Upper lobe of left lung (tissue), 4 donors: ENCODE measurements at regions not wholly inside any gene's neighbourhood (a gene's known extent, or its start where the extent isn't known, plus 50 kb on each side); places are given as distances from the start of the nearest gene placed in this dataset.

Experiments
- CTCF ChIP-seq, 6 experiments: fragments of 450-650 bp in 4 of 6; fragments of 200-600 bp in 2 of 6; sonication (generic) in 2 of 6; IDR thresholded peaks; one replicate each; pipeline ENCODE4 v1.5.1; 2016 to 2019; ENCODE audit warnings: antibody characterized with exemption in 6 of 6
- EP300 ChIP-seq, 4 donors: sonication (generic); formaldehyde crosslinking; IDR thresholded peaks; one replicate each; pipeline ENCODE4 v1.5.1; 2017; ENCODE audit warnings: antibody characterized with exemption in 4 of 4, control low read depth in 2 of 4
- POLR2A ChIP-seq, 4 donors: fragments of 450-650 bp; IDR thresholded peaks; one replicate each; pipeline ENCODE4 v1.5.1; 2016 to 2017; ENCODE audit warnings: antibody characterized with exemption in 4 of 4, mild to moderate bottlenecking in 2 of 4
- POLR2AphosphoS5 ChIP-seq, 2 donors: sonication (generic); formaldehyde crosslinking; IDR thresholded peaks; one replicate each; pipeline ENCODE4 v1.5.1; 2017; ENCODE audit warnings: antibody characterized with exemption in 2 of 2

- TF ChIP-seq POLR2AphosphoS5 (IDR thresholded peaks at IDR 0.05) (no peak), POLR2A (IDR thresholded peaks at IDR 0.05) (no peak), CTCF (IDR thresholded peaks at IDR 0.05) (no peak), EP300 (IDR thresholded peaks at IDR 0.05) (no peak)
Measured at GRCh38 chr9:106467113-106467864, 395.7 kb upstream of the ZNF462 start.
